HTR-8/SVneo (cell line): ENCODE measurements at regions not wholly inside any gene's neighbourhood (a gene's known extent, or its start where the extent isn't known, plus 50 kb on each side); places are given as distances from the start of the nearest gene placed in this dataset.

Experiments
- DNase-seq: peaks from one replicate; pipeline ENCODE4 v3.0.0; 2011; ENCODE audit warnings: low spot score, mixed read lengths; ENCODE audit not compliant: insufficient read length
- FAIRE-seq: peaks from 2 replicates; lab custom pipeline; 2011; peaks lifted over from hg19 to GRCh38; lab: Jason Lieb, UNC

- DNase-seq: no peak
- no peak for FAIRE-seq
Observed at GRCh38 chr10:56823849-56824248, 462.8 kb upstream of the ZWINT start.

- FAIRE-seq: no peak
- no peak for DNase-seq
Observed at GRCh38 chr10:56805022-56805421, 444.0 kb upstream of the ZWINT start.

GRCh38 chr10:56785292-56785691 is 424.2 kb upstream of the ZWINT start:
- DNase-seq (no peak), FAIRE-seq (no peak)

GRCh38 chr10:56782503-56782902 is 421.4 kb upstream of the ZWINT start:
- FAIRE-seq: no peak
- no peak for DNase-seq

- FAIRE-seq: no peak
- no peak for DNase-seq
Observed at GRCh38 chr10:56771343-56771742, 410.3 kb upstream of the ZWINT start.

- FAIRE-seq: no peak
- no peak for DNase-seq
Observed at GRCh38 chr10:56763090-56763489, 402.0 kb upstream of the ZWINT start.

- FAIRE-seq: no peak
- no peak for DNase-seq
Observed at GRCh38 chr10:56745490-56745889, 384.4 kb upstream of the ZWINT start.

GRCh38 chr10:56728349-56728748 is 367.3 kb upstream of the ZWINT start:
- no peak for DNase-seq
- no peak for FAIRE-seq

- FAIRE-seq (no peak), DNase-seq (no peak)
Observed at GRCh38 chr10:56722912-56723311, 361.9 kb upstream of the ZWINT start.

- no peak for FAIRE-seq
Observed at GRCh38 chr10:56715262-56715661, 354.2 kb upstream of the ZWINT start.

GRCh38 chr10:56698506-56698905 is 337.4 kb upstream of the ZWINT start:
- DNase-seq (no peak), FAIRE-seq (no peak)

More at GRCh38 chr10:56715262-56715661, 354.2 kb upstream of the ZWINT start:
- no peak for DNase-seq

- no peak for FAIRE-seq
Observed at GRCh38 chr10:56679578-56679977, 318.5 kb upstream of the ZWINT start.

GRCh38 chr10:56662765-56663447 is 301.8 kb upstream of the ZWINT start:
- DNase-seq (no peak), FAIRE-seq (no peak)

More at GRCh38 chr10:56679578-56679977, 318.5 kb upstream of the ZWINT start:
- no peak for DNase-seq

GRCh38 chr10:56653289-56653688 is 292.2 kb upstream of the ZWINT start:
- FAIRE-seq (no peak), DNase-seq (no peak)

- DNase-seq (no peak), FAIRE-seq (no peak)
Observed at GRCh38 chr10:56646329-56647111, 285.5 kb upstream of the ZWINT start.

- FAIRE-seq (no peak), DNase-seq (no peak)
Observed at GRCh38 chr10:56633876-56634452, 272.9 kb upstream of the ZWINT start.

- no peak for DNase-seq
- no peak for FAIRE-seq
Observed at GRCh38 chr10:56632537-56632936, 271.5 kb upstream of the ZWINT start.

- FAIRE-seq (no peak), DNase-seq (no peak)
Observed at GRCh38 chr10:56624082-56624481, 263.0 kb upstream of the ZWINT start.

GRCh38 chr10:56623064-56623463 is 262.0 kb upstream of the ZWINT start:
- DNase-seq: no peak
- no peak for FAIRE-seq

GRCh38 chr10:56622335-56622973 is 261.4 kb upstream of the ZWINT start:
- no peak for FAIRE-seq
- no peak for DNase-seq

GRCh38 chr10:56606202-56606601 is 245.1 kb upstream of the ZWINT start:
- no peak for FAIRE-seq
- DNase-seq: no peak
